GM13977 (cell line): ENCODE measurements at regions not wholly inside any gene's neighbourhood (a gene's known extent, or its start where the extent isn't known, plus 50 kb on each side); places are given as distances from the start of the nearest gene placed in this dataset.

Source experiments
- DNase-seq: peaks from one replicate; pipeline ENCODE4 v3.0.0; 2012; ENCODE audit warnings: low spot score
- CTCF ChIP-seq: IDR thresholded peaks from 2 replicates; pipeline ENCODE4 v1.5.1; 2012; ENCODE audit warnings: mild to moderate bottlenecking, control low read depth; ENCODE audit not compliant: insufficient read depth; ENCODE audit errors: extremely low read depth, missing control alignments
- in situ Hi-C: fragments of 300-500 bp; cut with MboI; formaldehyde crosslinking; loops from one replicate; pipeline ENCODE4 v1.12.0; 2022; ENCODE audit warnings: low sequenced_read_pairs, low pct_unique_long_range_greater_than_20kb, mixed read lengths, inconsistent platforms; ENCODE audit not compliant: unreplicated experiment

- in situ Hi-C loops = no loop called here
- no peak for TF ChIP-seq CTCF
Observed at GRCh38 chr7:22936246-22936645, 77.7 kb downstream of the HYCC1 start.

GRCh38 chr7:22935269-22935668, 78.7 kb downstream of the HYCC1 start:
- in situ Hi-C loops = no loop called here
- TF ChIP-seq CTCF = no peak
- DNase-seq = no peak

More at GRCh38 chr7:22936246-22936645, 77.7 kb downstream of the HYCC1 start:
- no peak for DNase-seq

GRCh38 chr7:22934473-22935065, 79.4 kb downstream of the HYCC1 start:
- in situ Hi-C loops = no loop called here
- no peak for DNase-seq
- TF ChIP-seq CTCF = no peak

GRCh38 chr7:22934023-22934422, 79.9 kb downstream of the HYCC1 start:
- in situ Hi-C loops = no loop called here
- no peak for TF ChIP-seq CTCF
- DNase-seq = no peak

GRCh38 chr7:22932896-22933295, 81.0 kb downstream of the HYCC1 start:
- TF ChIP-seq CTCF = no peak
- in situ Hi-C loops = no loop called here
- DNase-seq = no peak

GRCh38 chr7:22931011-22931410, 82.9 kb downstream of the HYCC1 start:
- DNase-seq = no peak
- in situ Hi-C loops = no loop called here
- no peak for TF ChIP-seq CTCF
